ENCODE measurements at regions not wholly inside any gene's neighbourhood (a gene's known extent, or its start where the extent isn't known, plus 50 kb on each side); places are given as distances from the start of the nearest gene placed in this dataset.

- no peak for TF ChIP-seq CTCF (IDR thresholded peaks at IDR 0.05; ENCODE audit: control extremely low read depth, extremely low read depth, low read depth, missing control alignments)
- DNase-seq (ENCODE audit: extremely low spot score), result no peak
- ChIA-PET POLR2A (no interaction called here), CTCF (interaction anchor here (2.0 kb wide), 1 partner anchor 14 kb away, joined by 9 read pairs; no protein-coding TSS in a partner anchor)
Measured at GRCh38 chr5:9715891-9716335, 85.8 kb upstream of the TAS2R1 start.

- DNase-seq (ENCODE audit: extremely low spot score), result no peak
- no peak for TF ChIP-seq CTCF (IDR thresholded peaks at IDR 0.05; ENCODE audit: control extremely low read depth, extremely low read depth, low read depth, missing control alignments)
- ChIA-PET CTCF (no interaction called here), POLR2A (no interaction called here)
Measured at GRCh38 chr5:9713959-9714586, 83.9 kb upstream of the TAS2R1 start.

- TF ChIP-seq CTCF (IDR thresholded peaks at IDR 0.05; ENCODE audit: control extremely low read depth, extremely low read depth, low read depth, missing control alignments), result no peak
- ChIA-PET POLR2A (no interaction called here), CTCF (no interaction called here)
- DNase-seq (ENCODE audit: extremely low spot score), result no peak
Measured at GRCh38 chr5:9713356-9713755, 83.2 kb upstream of the TAS2R1 start.

- POLR2A ChIA-PET, result no interaction called here
- no peak for DNase-seq (ENCODE audit: extremely low spot score)
- no peak for TF ChIP-seq CTCF (IDR thresholded peaks at IDR 0.05; ENCODE audit: control extremely low read depth, extremely low read depth, low read depth, missing control alignments)
- CTCF ChIA-PET, result no interaction called here
Measured at GRCh38 chr5:9712911-9713310, 82.8 kb upstream of the TAS2R1 start.

- CTCF ChIA-PET, result no interaction called here
- TF ChIP-seq CTCF (IDR thresholded peaks at IDR 0.05; ENCODE audit: control extremely low read depth, extremely low read depth, low read depth, missing control alignments), result no peak
- POLR2A ChIA-PET, result no interaction called here
- no peak for DNase-seq (ENCODE audit: extremely low spot score)
Measured at GRCh38 chr5:9712506-9712905, 82.4 kb upstream of the TAS2R1 start.

GRCh38 chr5:9710069-9710468, 79.9 kb upstream of the TAS2R1 start:
- DNase-seq (ENCODE audit: extremely low spot score), result no peak
- ChIA-PET POLR2A (no interaction called here), CTCF (no interaction called here)
- no peak for TF ChIP-seq CTCF (IDR thresholded peaks at IDR 0.05; ENCODE audit: control extremely low read depth, extremely low read depth, low read depth, missing control alignments)
